ENCODE measurements at regions not wholly inside any gene's neighbourhood (a gene's known extent, or its start where the extent isn't known, plus 50 kb on each side); places are given as distances from the start of the nearest gene placed in this dataset.

GRCh38 chr12:115096588-115097397 is 412.8 kb upstream of the TBX3 start:
- Histone ChIP-seq H3K9me2 (replicated peaks; ENCODE audit: insufficient read depth, low read length) (no peaks in the 10 kb centered on the region), H4K20me1 (ENCODE audit: insufficient read depth, low read depth, low read length) (no peaks in the 10 kb centered on the region), H3K27me3 (ENCODE audit: low read length) (no peaks in the 10 kb centered on the region), H3K4me2 (ENCODE audit: low read depth, low read length, poor library complexity, severe bottlenecking) (no peak overlapping the region), H2AFZ (ENCODE audit: low read length) (no peak overlapping the region), H3K9ac (ENCODE audit: low read length) (no peak overlapping the region), H3K79me2 (ENCODE audit: low read length) (no peaks in the 10 kb centered on the region), H3K36me3 (ENCODE audit: insufficient read depth, low read length) (no peaks in the 10 kb centered on the region), H3K9me3 (ENCODE audit: low read length) (peaks cover 6% of the 10 kb centered on the region; the same call in 1 of the 2 replicates), H3K4me3 (ENCODE audit: low read length) (no peak overlapping the region), H3K4me1 (ENCODE audit: low read length) (no peaks in the 10 kb centered on the region), H3K27ac (ENCODE audit: low read length) (no peak overlapping the region)
- DNase-seq, result no peak

- Histone ChIP-seq H3K4me3 (ENCODE audit: low read length) (no peak overlapping the region), H3K4me1 (ENCODE audit: low read length) (no peaks in the 10 kb centered on the region), H3K27ac (ENCODE audit: low read length) (no peak overlapping the region), H3K9ac (ENCODE audit: low read length) (no peak overlapping the region), H4K20me1 (ENCODE audit: insufficient read depth, low read depth, low read length) (no peaks in the 10 kb centered on the region), H3K9me3 (ENCODE audit: low read length) (peaks cover 6% of the 10 kb centered on the region; the same call in 1 of the 2 replicates), H3K27me3 (ENCODE audit: low read length) (no peaks in the 10 kb centered on the region), H2AFZ (ENCODE audit: low read length) (no peak overlapping the region), H3K4me2 (ENCODE audit: low read depth, low read length, poor library complexity, severe bottlenecking) (no peak overlapping the region), H3K79me2 (ENCODE audit: low read length) (no peaks in the 10 kb centered on the region), H3K9me2 (replicated peaks; ENCODE audit: insufficient read depth, low read length) (no peaks in the 10 kb centered on the region), H3K36me3 (ENCODE audit: insufficient read depth, low read length) (no peaks in the 10 kb centered on the region)
- no peak for DNase-seq
Observed at GRCh38 chr12:115095073-115095748, 411.2 kb upstream of the TBX3 start.

- H3K4me2 ChIP-seq (ENCODE audit: low read depth, low read length, poor library complexity, severe bottlenecking), result no peak overlapping the region
Observed at GRCh38 chr12:115094163-115094816, 410.3 kb upstream of the TBX3 start.

GRCh38 chr12:115093261-115093660 is 409.3 kb upstream of the TBX3 start:
- H3K36me3 ChIP-seq (ENCODE audit: insufficient read depth, low read length), result no peaks in the 10 kb centered on the region
- H3K27me3 ChIP-seq (ENCODE audit: low read length), result no peaks in the 10 kb centered on the region
- H3K9me2 ChIP-seq (replicated peaks; ENCODE audit: insufficient read depth, low read length), result no peaks in the 10 kb centered on the region
- H3K4me1 ChIP-seq (ENCODE audit: low read length), result no peaks in the 10 kb centered on the region
- H3K4me3 ChIP-seq (ENCODE audit: low read length), result no peak overlapping the region
- no peak for DNase-seq
- no peak overlapping the region for H3K4me2 ChIP-seq (ENCODE audit: low read depth, low read length, poor library complexity, severe bottlenecking)
- no peaks in the 10 kb centered on the region for H4K20me1 ChIP-seq (ENCODE audit: insufficient read depth, low read depth, low read length)
- no peak overlapping the region for H3K9ac ChIP-seq (ENCODE audit: low read length)
- no peak overlapping the region for H3K27ac ChIP-seq (ENCODE audit: low read length)
- no peak overlapping the region for H2AFZ ChIP-seq (ENCODE audit: low read length)
- H3K79me2 ChIP-seq (ENCODE audit: low read length), result no peaks in the 10 kb centered on the region
- H3K9me3 ChIP-seq (ENCODE audit: low read length), result peaks cover 6% of the 10 kb centered on the region; the same call in 1 of the 2 replicates

More at GRCh38 chr12:115094163-115094816, 410.3 kb upstream of the TBX3 start:
- peaks cover 6% of the 10 kb centered on the region; the same call in 1 of the 2 replicates for H3K9me3 ChIP-seq (ENCODE audit: low read length)
- no peaks in the 10 kb centered on the region for H3K9me2 ChIP-seq (replicated peaks; ENCODE audit: insufficient read depth, low read length)
- H3K4me3 ChIP-seq (ENCODE audit: low read length), result no peak overlapping the region
- H2AFZ ChIP-seq (ENCODE audit: low read length), result no peak overlapping the region
- H4K20me1 ChIP-seq (ENCODE audit: insufficient read depth, low read depth, low read length), result no peaks in the 10 kb centered on the region
- no peaks in the 10 kb centered on the region for H3K36me3 ChIP-seq (ENCODE audit: insufficient read depth, low read length)
- H3K27ac ChIP-seq (ENCODE audit: low read length), result no peak overlapping the region
- H3K4me1 ChIP-seq (ENCODE audit: low read length), result no peaks in the 10 kb centered on the region
- no peaks in the 10 kb centered on the region for H3K27me3 ChIP-seq (ENCODE audit: low read length)
- no peaks in the 10 kb centered on the region for H3K79me2 ChIP-seq (ENCODE audit: low read length)
- H3K9ac ChIP-seq (ENCODE audit: low read length), result no peak overlapping the region
- no peak for DNase-seq

GRCh38 chr12:115090783-115091182 is 406.8 kb upstream of the TBX3 start:
- H3K79me2 ChIP-seq (ENCODE audit: low read length), result no peaks in the 10 kb centered on the region
- H4K20me1 ChIP-seq (ENCODE audit: insufficient read depth, low read depth, low read length), result no peaks in the 10 kb centered on the region
- H3K4me3 ChIP-seq (ENCODE audit: low read length), result no peak overlapping the region
- H3K36me3 ChIP-seq (ENCODE audit: insufficient read depth, low read length), result no peaks in the 10 kb centered on the region
- no peak overlapping the region for H2AFZ ChIP-seq (ENCODE audit: low read length)
- H3K27me3 ChIP-seq (ENCODE audit: low read length), result no peaks in the 10 kb centered on the region
- H3K4me1 ChIP-seq (ENCODE audit: low read length), result no peaks in the 10 kb centered on the region
- no peak for DNase-seq
- H3K9me2 ChIP-seq (replicated peaks; ENCODE audit: insufficient read depth, low read length), result no peaks in the 10 kb centered on the region
- no peaks in the 10 kb centered on the region; the same call in 1 of the 2 replicates for H3K9me3 ChIP-seq (ENCODE audit: low read length)
- no peak overlapping the region for H3K9ac ChIP-seq (ENCODE audit: low read length)
- H3K4me2 ChIP-seq (ENCODE audit: low read depth, low read length, poor library complexity, severe bottlenecking), result no peak overlapping the region
- H3K27ac ChIP-seq (ENCODE audit: low read length), result no peak overlapping the region

- no peak overlapping the region for H3K4me2 ChIP-seq (ENCODE audit: low read depth, low read length, poor library complexity, severe bottlenecking)
- H3K9me3 ChIP-seq (ENCODE audit: low read length), result no peaks in the 10 kb centered on the region; the same call in 1 of the 2 replicates
- H3K27ac ChIP-seq (ENCODE audit: low read length), result no peak overlapping the region
- H3K79me2 ChIP-seq (ENCODE audit: low read length), result no peaks in the 10 kb centered on the region
- H3K27me3 ChIP-seq (ENCODE audit: low read length), result no peaks in the 10 kb centered on the region
- H4K20me1 ChIP-seq (ENCODE audit: insufficient read depth, low read depth, low read length), result no peaks in the 10 kb centered on the region
- H3K4me3 ChIP-seq (ENCODE audit: low read length), result no peak overlapping the region
- H3K36me3 ChIP-seq (ENCODE audit: insufficient read depth, low read length), result no peaks in the 10 kb centered on the region
- DNase-seq, result no peak
- H3K4me1 ChIP-seq (ENCODE audit: low read length), result no peaks in the 10 kb centered on the region
- H2AFZ ChIP-seq (ENCODE audit: low read length), result no peak overlapping the region
- no peaks in the 10 kb centered on the region for H3K9me2 ChIP-seq (replicated peaks; ENCODE audit: insufficient read depth, low read length)
- no peak overlapping the region for H3K9ac ChIP-seq (ENCODE audit: low read length)
Observed at GRCh38 chr12:115088995-115089841, 405.2 kb upstream of the TBX3 start.

GRCh38 chr12:115088328-115088994 is 404.5 kb upstream of the TBX3 start:
- DNase-seq, result no peak
- no peaks in the 10 kb centered on the region; the same call in 1 of the 2 replicates for H3K9me3 ChIP-seq (ENCODE audit: low read length)
- no peak overlapping the region for H3K27ac ChIP-seq (ENCODE audit: low read length)
- H2AFZ ChIP-seq (ENCODE audit: low read length), result no peak overlapping the region
- no peaks in the 10 kb centered on the region for H4K20me1 ChIP-seq (ENCODE audit: insufficient read depth, low read depth, low read length)
- H3K27me3 ChIP-seq (ENCODE audit: low read length), result no peaks in the 10 kb centered on the region
- no peak overlapping the region for H3K4me3 ChIP-seq (ENCODE audit: low read length)
- no peaks in the 10 kb centered on the region for H3K4me1 ChIP-seq (ENCODE audit: low read length)
- no peak overlapping the region for H3K9ac ChIP-seq (ENCODE audit: low read length)
- H3K79me2 ChIP-seq (ENCODE audit: low read length), result no peaks in the 10 kb centered on the region
- H3K4me2 ChIP-seq (ENCODE audit: low read depth, low read length, poor library complexity, severe bottlenecking), result no peak overlapping the region
- H3K9me2 ChIP-seq (replicated peaks; ENCODE audit: insufficient read depth, low read length), result no peaks in the 10 kb centered on the region
- no peaks in the 10 kb centered on the region for H3K36me3 ChIP-seq (ENCODE audit: insufficient read depth, low read length)

Measured in Karpas-422 (cell line).